ENCODE measurements at regions not wholly inside any gene's neighbourhood (a gene's known extent, or its start where the extent isn't known, plus 50 kb on each side); places are given as distances from the start of the nearest gene placed in this dataset.

- TF ChIP-seq, protein P1, sequence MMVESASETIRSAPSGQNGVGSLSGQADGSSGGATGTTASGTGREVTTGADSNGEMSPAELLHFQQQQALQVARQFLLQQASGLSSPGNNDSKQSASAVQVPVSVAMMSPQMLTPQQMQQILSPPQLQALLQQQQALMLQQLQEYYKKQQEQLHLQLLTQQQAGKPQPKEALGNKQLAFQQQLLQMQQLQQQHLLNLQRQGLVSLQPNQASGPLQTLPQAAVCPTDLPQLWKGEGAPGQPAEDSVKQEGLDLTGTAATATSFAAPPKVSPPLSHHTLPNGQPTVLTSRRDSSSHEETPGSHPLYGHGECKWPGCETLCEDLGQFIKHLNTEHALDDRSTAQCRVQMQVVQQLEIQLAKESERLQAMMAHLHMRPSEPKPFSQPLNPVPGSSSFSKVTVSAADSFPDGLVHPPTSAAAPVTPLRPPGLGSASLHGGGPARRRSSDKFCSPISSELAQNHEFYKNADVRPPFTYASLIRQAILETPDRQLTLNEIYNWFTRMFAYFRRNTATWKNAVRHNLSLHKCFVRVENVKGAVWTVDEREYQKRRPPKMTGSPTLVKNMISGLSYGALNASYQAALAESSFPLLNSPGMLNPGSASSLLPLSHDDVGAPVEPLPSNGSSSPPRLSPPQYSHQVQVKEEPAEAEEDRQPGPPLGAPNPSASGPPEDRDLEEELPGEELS (CRISPR knock-in tag; IDR thresholded peaks at IDR 0.05; ENCODE audit: borderline replicate concordance) = no peak
- TF ChIP-seq, protein P2, sequence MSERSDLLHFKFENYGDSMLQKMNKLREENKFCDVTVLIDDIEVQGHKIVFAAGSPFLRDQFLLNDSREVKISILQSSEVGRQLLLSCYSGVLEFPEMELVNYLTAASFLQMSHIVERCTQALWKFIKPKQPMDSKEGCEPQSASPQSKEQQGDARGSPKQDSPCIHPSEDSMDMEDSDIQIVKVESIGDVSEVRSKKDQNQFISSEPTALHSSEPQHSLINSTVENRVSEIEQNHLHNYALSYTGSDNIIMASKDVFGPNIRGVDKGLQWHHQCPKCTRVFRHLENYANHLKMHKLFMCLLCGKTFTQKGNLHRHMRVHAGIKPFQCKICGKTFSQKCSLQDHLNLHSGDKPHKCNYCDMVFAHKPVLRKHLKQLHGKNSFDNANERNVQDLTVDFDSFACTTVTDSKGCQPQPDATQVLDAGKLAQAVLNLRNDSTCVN (CRISPR knock-in tag; IDR thresholded peaks at IDR 0.05) = no peak
- TF ChIP-seq POLR2A (conservative IDR thresholded peaks at IDR 0.05) (no peak), SLC30A9 (CRISPR knock-in tag; IDR thresholded peaks at IDR 0.05) (no peak), NCOR1 (IDR thresholded peaks at IDR 0.05) (no peak), POLR3G (IDR thresholded peaks at IDR 0.05; ENCODE audit: extremely low read depth, insufficient read length, insufficient replicate concordance) (no peak), CTCF (IDR thresholded peaks at IDR 0.05 in 2 of 3, conservative IDR thresholded peaks at IDR 0.05 in 1 of 3; ENCODE audit: insufficient read depth in 2 of 3, low read depth in 1 of 3, low read length in 3 of 3) (no peak), CBFB (CRISPR knock-in tag; IDR thresholded peaks at IDR 0.05) (no peak), ZNF274 (IDR thresholded peaks at IDR 0.05; ENCODE audit: borderline replicate concordance, low read depth, low read length) (no peak), CCAR2 (IDR thresholded peaks at IDR 0.05; ENCODE audit: low read depth, low read length) (no peak), MLX (CRISPR knock-in tag; conservative IDR thresholded peaks at IDR 0.05) (no peak), ATF7 (IDR thresholded peaks at IDR 0.05) (no peak)
- TF ChIP-seq, protein P3, sequence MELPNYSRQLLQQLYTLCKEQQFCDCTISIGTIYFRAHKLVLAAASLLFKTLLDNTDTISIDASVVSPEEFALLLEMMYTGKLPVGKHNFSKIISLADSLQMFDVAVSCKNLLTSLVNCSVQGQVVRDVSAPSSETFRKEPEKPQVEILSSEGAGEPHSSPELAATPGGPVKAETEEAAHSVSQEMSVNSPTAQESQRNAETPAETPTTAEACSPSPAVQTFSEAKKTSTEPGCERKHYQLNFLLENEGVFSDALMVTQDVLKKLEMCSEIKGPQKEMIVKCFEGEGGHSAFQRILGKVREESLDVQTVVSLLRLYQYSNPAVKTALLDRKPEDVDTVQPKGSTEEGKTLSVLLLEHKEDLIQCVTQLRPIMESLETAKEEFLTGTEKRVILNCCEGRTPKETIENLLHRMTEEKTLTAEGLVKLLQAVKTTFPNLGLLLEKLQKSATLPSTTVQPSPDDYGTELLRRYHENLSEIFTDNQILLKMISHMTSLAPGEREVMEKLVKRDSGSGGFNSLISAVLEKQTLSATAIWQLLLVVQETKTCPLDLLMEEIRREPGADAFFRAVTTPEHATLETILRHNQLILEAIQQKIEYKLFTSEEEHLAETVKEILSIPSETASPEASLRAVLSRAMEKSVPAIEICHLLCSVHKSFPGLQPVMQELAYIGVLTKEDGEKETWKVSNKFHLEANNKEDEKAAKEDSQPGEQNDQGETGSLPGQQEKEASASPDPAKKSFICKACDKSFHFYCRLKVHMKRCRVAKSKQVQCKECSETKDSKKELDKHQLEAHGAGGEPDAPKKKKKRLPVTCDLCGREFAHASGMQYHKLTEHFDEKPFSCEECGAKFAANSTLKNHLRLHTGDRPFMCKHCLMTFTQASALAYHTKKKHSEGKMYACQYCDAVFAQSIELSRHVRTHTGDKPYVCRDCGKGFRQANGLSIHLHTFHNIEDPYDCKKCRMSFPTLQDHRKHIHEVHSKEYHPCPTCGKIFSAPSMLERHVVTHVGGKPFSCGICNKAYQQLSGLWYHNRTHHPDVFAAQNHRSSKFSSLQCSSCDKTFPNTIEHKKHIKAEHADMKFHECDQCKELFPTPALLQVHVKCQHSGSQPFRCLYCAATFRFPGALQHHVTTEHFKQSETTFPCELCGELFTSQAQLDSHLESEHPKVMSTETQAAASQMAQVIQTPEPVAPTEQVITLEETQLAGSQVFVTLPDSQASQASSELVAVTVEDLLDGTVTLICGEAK (IDR thresholded peaks at IDR 0.05) = no peak
- TF ChIP-seq, protein P3 (CRISPR knock-in tag; IDR thresholded peaks at IDR 0.05) = no peak
- TF ChIP-seq, protein P4, sequence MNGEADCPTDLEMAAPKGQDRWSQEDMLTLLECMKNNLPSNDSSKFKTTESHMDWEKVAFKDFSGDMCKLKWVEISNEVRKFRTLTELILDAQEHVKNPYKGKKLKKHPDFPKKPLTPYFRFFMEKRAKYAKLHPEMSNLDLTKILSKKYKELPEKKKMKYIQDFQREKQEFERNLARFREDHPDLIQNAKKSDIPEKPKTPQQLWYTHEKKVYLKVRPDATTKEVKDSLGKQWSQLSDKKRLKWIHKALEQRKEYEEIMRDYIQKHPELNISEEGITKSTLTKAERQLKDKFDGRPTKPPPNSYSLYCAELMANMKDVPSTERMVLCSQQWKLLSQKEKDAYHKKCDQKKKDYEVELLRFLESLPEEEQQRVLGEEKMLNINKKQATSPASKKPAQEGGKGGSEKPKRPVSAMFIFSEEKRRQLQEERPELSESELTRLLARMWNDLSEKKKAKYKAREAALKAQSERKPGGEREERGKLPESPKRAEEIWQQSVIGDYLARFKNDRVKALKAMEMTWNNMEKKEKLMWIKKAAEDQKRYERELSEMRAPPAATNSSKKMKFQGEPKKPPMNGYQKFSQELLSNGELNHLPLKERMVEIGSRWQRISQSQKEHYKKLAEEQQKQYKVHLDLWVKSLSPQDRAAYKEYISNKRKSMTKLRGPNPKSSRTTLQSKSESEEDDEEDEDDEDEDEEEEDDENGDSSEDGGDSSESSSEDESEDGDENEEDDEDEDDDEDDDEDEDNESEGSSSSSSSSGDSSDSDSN (IDR thresholded peaks at IDR 0.05; ENCODE audit: borderline replicate concordance in 1 of 2, low read depth in 2 of 2, low read length in 2 of 2) = no peak
These were observed 160.4 kb downstream of the NUP35 start for GRCh38 chr2:183284606-183285005.
